ENCODE measurements at regions not wholly inside any gene's neighbourhood (a gene's known extent, or its start where the extent isn't known, plus 50 kb on each side); places are given as distances from the start of the nearest gene placed in this dataset.

DNA sequence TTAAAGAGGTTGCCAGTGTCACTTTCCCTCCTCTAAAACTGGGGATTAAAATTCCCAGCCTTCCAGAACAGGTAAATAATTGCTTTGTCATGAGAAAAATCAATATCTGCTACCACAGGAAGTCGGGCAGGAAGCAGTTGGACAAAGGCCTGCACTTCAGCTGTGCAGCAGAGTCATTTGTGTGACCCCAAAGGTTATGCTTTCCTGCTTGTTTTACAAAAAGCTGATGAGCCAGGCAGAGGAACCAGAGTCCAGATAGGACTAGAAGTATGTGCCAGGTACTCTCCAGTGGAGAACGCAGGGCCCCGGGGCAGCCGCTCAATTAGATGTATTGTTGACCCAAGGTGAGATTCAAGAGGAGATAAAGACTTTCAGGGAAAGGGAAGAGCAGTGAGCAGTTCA lies 117.1 kb upstream of the FRMD6 start (continued):
- TF ChIP-seq RARG (CRISPR knock-in tag; IDR thresholded peaks at IDR 0.05; ENCODE audit: low read depth) (no peak), TARDBP (CRISPR knock-in tag; IDR thresholded peaks at IDR 0.05) (peak; percentile 69), HNF4G (IDR thresholded peaks at IDR 0.05; ENCODE audit: borderline replicate concordance, low read depth, low read length) (peak; percentile 34), HNF4G (CRISPR knock-in tag; IDR thresholded peaks at IDR 0.05; ENCODE audit: borderline replicate concordance, low read depth) (no peak), SNRNP70 (IDR thresholded peaks at IDR 0.05; ENCODE audit: low read depth, low read length) (no peak), EEA1 (CRISPR knock-in tag; IDR thresholded peaks at IDR 0.05; ENCODE audit: borderline replicate concordance) (no peak), ZNF160 (CRISPR knock-in tag; IDR thresholded peaks at IDR 0.05) (no peak), ARHGAP35 (CRISPR knock-in tag; IDR thresholded peaks at IDR 0.05; ENCODE audit: borderline replicate concordance) (no peak), ZNF614 (CRISPR knock-in tag; IDR thresholded peaks at IDR 0.05; ENCODE audit: borderline replicate concordance) (peak; percentile 83; the same call in 1 of the 2 replicates), NR2F1 (CRISPR knock-in tag; IDR thresholded peaks at IDR 0.05) (peak; percentile 96 to 97), ZKSCAN8 (CRISPR knock-in tag; IDR thresholded peaks at IDR 0.05; ENCODE audit: borderline replicate concordance) (peak; percentile 82), PHF5A (CRISPR knock-in tag; IDR thresholded peaks at IDR 0.05; ENCODE audit: low read depth, unreplicated experiment) (peak; percentile 40)
- TF ChIP-seq, protein P1, sequence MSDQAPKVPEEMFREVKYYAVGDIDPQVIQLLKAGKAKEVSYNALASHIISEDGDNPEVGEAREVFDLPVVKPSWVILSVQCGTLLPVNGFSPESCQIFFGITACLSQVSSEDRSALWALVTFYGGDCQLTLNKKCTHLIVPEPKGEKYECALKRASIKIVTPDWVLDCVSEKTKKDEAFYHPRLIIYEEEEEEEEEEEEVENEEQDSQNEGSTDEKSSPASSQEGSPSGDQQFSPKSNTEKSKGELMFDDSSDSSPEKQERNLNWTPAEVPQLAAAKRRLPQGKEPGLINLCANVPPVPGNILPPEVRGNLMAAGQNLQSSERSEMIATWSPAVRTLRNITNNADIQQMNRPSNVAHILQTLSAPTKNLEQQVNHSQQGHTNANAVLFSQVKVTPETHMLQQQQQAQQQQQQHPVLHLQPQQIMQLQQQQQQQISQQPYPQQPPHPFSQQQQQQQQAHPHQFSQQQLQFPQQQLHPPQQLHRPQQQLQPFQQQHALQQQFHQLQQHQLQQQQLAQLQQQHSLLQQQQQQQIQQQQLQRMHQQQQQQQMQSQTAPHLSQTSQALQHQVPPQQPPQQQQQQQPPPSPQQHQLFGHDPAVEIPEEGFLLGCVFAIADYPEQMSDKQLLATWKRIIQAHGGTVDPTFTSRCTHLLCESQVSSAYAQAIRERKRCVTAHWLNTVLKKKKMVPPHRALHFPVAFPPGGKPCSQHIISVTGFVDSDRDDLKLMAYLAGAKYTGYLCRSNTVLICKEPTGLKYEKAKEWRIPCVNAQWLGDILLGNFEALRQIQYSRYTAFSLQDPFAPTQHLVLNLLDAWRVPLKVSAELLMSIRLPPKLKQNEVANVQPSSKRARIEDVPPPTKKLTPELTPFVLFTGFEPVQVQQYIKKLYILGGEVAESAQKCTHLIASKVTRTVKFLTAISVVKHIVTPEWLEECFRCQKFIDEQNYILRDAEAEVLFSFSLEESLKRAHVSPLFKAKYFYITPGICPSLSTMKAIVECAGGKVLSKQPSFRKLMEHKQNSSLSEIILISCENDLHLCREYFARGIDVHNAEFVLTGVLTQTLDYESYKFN (CRISPR knock-in tag; conservative IDR thresholded peaks at IDR 0.05), result peak; percentile 90
- TF ChIP-seq, protein P2, sequence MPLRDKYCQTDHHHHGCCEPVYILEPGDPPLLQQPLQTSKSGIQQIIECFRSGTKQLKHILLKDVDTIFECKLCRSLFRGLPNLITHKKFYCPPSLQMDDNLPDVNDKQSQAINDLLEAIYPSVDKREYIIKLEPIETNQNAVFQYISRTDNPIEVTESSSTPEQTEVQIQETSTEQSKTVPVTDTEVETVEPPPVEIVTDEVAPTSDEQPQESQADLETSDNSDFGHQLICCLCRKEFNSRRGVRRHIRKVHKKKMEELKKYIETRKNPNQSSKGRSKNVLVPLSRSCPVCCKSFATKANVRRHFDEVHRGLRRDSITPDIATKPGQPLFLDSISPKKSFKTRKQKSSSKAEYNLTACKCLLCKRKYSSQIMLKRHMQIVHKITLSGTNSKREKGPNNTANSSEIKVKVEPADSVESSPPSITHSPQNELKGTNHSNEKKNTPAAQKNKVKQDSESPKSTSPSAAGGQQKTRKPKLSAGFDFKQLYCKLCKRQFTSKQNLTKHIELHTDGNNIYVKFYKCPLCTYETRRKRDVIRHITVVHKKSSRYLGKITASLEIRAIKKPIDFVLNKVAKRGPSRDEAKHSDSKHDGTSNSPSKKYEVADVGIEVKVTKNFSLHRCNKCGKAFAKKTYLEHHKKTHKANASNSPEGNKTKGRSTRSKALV (CRISPR knock-in tag; IDR thresholded peaks at IDR 0.05), result peak; percentile 73; the same call in 1 of the 2 replicates
- TF ChIP-seq, protein P3, sequence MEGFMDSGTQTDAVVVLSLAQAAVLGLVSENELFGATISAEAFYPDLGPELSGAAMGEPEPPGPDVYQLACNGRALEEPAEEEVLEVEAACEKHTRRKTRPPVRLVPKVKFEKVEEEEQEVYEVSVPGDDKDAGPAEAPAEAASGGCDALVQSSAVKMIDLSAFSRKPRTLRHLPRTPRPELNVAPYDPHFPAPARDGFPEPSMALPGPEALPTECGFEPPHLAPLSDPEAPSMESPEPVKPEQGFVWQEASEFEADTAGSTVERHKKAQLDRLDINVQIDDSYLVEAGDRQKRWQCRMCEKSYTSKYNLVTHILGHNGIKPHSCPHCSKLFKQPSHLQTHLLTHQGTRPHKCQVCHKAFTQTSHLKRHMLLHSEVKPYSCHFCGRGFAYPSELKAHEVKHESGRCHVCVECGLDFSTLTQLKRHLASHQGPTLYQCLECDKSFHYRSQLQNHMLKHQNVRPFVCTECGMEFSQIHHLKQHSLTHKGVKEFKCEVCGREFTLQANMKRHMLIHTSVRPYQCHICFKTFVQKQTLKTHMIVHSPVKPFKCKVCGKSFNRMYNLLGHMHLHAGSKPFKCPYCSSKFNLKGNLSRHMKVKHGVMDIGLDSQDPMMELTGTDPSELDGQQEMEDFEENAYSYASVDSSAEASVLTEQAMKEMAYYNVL (CRISPR knock-in tag; IDR thresholded peaks at IDR 0.05; ENCODE audit: borderline replicate concordance), result peak; percentile 96
- TF ChIP-seq, protein P4, sequence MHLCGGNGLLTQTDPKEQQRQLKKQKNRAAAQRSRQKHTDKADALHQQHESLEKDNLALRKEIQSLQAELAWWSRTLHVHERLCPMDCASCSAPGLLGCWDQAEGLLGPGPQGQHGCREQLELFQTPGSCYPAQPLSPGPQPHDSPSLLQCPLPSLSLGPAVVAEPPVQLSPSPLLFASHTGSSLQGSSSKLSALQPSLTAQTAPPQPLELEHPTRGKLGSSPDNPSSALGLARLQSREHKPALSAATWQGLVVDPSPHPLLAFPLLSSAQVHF (CRISPR knock-in tag; IDR thresholded peaks at IDR 0.05), result no peak
- TF ChIP-seq, protein P5, sequence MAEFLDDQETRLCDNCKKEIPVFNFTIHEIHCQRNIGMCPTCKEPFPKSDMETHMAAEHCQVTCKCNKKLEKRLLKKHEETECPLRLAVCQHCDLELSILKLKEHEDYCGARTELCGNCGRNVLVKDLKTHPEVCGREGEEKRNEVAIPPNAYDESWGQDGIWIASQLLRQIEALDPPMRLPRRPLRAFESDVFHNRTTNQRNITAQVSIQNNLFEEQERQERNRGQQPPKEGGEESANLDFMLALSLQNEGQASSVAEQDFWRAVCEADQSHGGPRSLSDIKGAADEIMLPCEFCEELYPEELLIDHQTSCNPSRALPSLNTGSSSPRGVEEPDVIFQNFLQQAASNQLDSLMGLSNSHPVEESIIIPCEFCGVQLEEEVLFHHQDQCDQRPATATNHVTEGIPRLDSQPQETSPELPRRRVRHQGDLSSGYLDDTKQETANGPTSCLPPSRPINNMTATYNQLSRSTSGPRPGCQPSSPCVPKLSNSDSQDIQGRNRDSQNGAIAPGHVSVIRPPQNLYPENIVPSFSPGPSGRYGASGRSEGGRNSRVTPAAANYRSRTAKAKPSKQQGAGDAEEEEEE (CRISPR knock-in tag; IDR thresholded peaks at IDR 0.05; ENCODE audit: borderline replicate concordance), result no peak

All from HepG2 (cell line).